Upper lobe of right lung (tissue), 1 donor: ENCODE measurements at regions not wholly inside any gene's neighbourhood (a gene's known extent, or its start where the extent isn't known, plus 50 kb on each side); places are given as distances from the start of the nearest gene placed in this dataset.

ENCODE experiments used
- ATAC-seq: fragments of 200-7000 bp; cut with Tn5 transposase; one replicate; pipeline ENCODE4 v1.9.1; 2020; ENCODE audit warnings: mild to moderate bottlenecking, moderate library complexity
- DNase-seq: peaks from one replicate; pipeline ENCODE4 v3.0.0-alpha.2; 2020
- H3K27ac ChIP-seq: fragments of 200-600 bp; one replicate; pipeline ENCODE4 v1.8.0; 2022
- H3K27me3 ChIP-seq: fragments of 200-600 bp; one replicate; pipeline ENCODE4 v1.8.0; 2022; ENCODE audit warnings: mild to moderate bottlenecking
- H3K36me3 ChIP-seq: fragments of 200-600 bp; one replicate; pipeline ENCODE4 v1.8.0; 2022
- H3K4me1 ChIP-seq: fragments of 200-600 bp; one replicate; pipeline ENCODE4 v1.8.0; 2022
- H3K4me3 ChIP-seq: fragments of 200-600 bp; one replicate; pipeline ENCODE4 v1.8.0; 2022; ENCODE audit warnings: mild to moderate bottlenecking
- H3K9me3 ChIP-seq: fragments of 200-600 bp; one replicate; pipeline ENCODE4 v1.8.0; 2022
- intact Hi-C: fragments of 100-400 bp; cut with DNase I; formaldehyde crosslinking; loops from one replicate; pipeline ENCODE4 v1.11.0; 2022
- TF ChIP-seq, protein P1 (sequence below): fragments of 200-600 bp; IDR thresholded peaks from one replicate; pipeline ENCODE4 v1.8.0; 2022; ENCODE audit warnings: antibody characterized with exemption
- donor health status: DM: no; HTN: yes; CAD: no; lungs with severe emphysema.

DNA sequence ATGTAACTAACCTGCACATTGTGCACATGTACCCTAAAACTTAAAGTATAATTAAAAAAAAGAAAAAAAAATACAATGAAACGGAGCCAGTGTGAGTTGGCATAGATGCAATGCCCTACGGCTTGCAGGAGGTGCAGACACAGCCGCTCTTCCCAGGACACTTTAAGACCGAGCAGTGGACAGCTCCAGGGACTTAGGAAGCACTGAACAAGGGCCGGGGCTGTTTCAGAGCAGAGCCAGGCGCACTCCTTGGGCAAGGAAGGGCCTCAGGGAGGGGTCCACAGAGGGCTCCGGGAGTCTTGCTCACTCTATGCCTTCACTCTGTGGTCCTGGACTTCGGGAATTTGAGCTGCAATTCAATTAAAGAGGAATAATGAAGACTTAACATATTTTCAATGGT, 355.3 kb downstream of the TCERG1L start:
- intact Hi-C loops, result no loop called here
- TF ChIP-seq, protein P1, sequence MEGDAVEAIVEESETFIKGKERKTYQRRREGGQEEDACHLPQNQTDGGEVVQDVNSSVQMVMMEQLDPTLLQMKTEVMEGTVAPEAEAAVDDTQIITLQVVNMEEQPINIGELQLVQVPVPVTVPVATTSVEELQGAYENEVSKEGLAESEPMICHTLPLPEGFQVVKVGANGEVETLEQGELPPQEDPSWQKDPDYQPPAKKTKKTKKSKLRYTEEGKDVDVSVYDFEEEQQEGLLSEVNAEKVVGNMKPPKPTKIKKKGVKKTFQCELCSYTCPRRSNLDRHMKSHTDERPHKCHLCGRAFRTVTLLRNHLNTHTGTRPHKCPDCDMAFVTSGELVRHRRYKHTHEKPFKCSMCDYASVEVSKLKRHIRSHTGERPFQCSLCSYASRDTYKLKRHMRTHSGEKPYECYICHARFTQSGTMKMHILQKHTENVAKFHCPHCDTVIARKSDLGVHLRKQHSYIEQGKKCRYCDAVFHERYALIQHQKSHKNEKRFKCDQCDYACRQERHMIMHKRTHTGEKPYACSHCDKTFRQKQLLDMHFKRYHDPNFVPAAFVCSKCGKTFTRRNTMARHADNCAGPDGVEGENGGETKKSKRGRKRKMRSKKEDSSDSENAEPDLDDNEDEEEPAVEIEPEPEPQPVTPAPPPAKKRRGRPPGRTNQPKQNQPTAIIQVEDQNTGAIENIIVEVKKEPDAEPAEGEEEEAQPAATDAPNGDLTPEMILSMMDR, result no peak

DNA sequence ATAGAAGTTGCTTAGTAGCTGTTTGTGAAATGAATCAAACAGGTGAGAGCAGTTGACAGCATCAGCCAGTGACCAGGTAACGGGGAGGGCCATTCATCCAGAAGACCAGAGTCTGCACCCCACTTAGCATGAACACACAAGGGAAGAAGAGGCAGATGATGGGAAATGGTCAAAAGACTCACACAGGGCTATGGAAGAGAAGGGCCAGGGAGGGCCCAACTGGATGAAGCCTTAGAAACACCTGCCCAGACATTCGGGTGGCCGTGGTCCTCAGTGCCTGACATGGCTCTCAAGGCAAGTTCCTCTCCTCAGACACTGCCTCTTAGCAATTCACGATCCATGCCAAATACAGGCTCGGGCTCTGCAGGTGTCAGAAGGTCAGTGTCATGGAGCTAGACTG, 354.1 kb downstream of the TCERG1L start:
- H3K27me3 ChIP-seq, result no peaks in the 10 kb centered on the region
- intact Hi-C loops, result no loop called here
- H3K36me3 ChIP-seq, result no peaks in the 10 kb centered on the region
- ATAC-seq, result no peak
- H3K27ac ChIP-seq, result no peak overlapping the region
- no peaks in the 10 kb centered on the region for H3K9me3 ChIP-seq
- TF ChIP-seq, protein P1, result no peak
- DNase-seq, result no peak
- H3K4me1 ChIP-seq, result no peaks in the 10 kb centered on the region
- no peak overlapping the region for H3K4me3 ChIP-seq

More for the DNA sequence above, 355.3 kb downstream of the TCERG1L start:
- H3K27me3 ChIP-seq, result no peaks in the 10 kb centered on the region
- H3K4me1 ChIP-seq, result no peaks in the 10 kb centered on the region
- H3K27ac ChIP-seq, result no peak overlapping the region
- DNase-seq (no peak), ATAC-seq (no peak)
- H3K4me3 ChIP-seq, result no peak overlapping the region
- H3K36me3 ChIP-seq, result no peaks in the 10 kb centered on the region
- no peaks in the 10 kb centered on the region for H3K9me3 ChIP-seq

DNA sequence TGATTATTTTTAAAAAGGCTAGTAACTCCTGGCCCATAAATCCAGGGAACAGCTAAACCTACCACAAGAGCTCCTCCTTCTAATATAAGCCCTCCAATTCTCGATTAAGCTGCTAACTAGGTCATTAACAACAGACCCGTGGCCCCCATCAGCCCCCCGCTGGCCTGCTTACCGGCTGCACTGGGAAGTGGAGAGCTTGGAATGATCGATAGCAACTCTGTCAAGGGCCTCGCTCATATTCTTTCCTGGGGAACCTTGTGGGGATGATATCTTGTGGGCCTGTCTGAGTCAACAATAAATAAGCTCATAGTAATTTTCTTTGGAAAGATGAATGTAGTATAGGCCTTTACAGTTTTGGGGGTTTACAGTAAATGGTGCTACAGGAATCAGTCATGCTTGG, 353.5 kb downstream of the TCERG1L start:
- TF ChIP-seq, protein P1, result no peak
- Histone ChIP-seq H3K36me3 (no peaks in the 10 kb centered on the region), H3K4me3 (no peak overlapping the region), H3K27me3 (no peaks in the 10 kb centered on the region), H3K27ac (no peak overlapping the region), H3K4me1 (no peaks in the 10 kb centered on the region), H3K9me3 (no peaks in the 10 kb centered on the region)
- DNase-seq (no peak), ATAC-seq (no peak)
- intact Hi-C loops, result no loop called here

DNA sequence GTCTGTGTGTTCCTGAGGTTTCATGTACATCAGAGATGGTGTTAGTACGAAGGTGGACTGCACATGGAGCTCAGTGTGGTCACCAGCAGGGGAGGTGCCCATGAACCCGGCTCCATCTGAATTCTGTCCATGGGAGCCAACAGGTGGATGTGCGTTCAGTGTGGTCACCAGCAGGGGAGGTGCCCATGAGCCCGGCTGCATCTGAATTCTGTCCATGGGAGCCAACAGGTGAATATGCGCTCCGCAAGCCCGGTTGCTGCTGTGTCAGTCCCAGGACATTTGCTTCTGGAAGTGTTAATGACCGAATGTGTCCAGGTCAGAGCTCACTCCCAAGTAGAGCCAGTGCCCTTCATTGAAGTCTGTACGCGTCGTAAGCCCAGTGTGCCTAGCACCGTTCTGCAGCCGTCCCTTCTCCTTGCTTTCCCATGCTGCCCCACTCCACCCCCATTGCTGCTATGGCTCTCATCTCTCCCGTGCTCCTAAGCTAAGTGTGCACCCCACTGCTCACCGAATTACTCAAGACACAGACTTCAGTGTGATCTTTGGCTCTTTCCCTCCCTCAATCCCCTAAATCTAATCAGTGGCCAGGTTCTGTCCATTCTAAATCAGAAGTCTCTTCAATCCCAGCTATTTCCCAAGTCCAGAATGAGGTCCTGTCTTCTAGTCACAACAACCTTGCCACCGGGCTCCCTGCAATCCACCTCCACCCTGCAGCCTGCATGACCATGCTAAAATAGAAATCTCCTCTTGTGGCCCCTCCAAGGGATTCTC, 352.4 kb downstream of the TCERG1L start:
- DNase-seq (no peak), ATAC-seq (no peak)
- H3K27me3 ChIP-seq, result no peaks in the 10 kb centered on the region
- H3K9me3 ChIP-seq, result no peaks in the 10 kb centered on the region
- intact Hi-C loops, result no loop called here
- TF ChIP-seq, protein P1, result no peak
- H3K36me3 ChIP-seq, result no peaks in the 10 kb centered on the region
- no peaks in the 10 kb centered on the region for H3K4me1 ChIP-seq
- no peak overlapping the region for H3K27ac ChIP-seq
- no peak overlapping the region for H3K4me3 ChIP-seq

DNA sequence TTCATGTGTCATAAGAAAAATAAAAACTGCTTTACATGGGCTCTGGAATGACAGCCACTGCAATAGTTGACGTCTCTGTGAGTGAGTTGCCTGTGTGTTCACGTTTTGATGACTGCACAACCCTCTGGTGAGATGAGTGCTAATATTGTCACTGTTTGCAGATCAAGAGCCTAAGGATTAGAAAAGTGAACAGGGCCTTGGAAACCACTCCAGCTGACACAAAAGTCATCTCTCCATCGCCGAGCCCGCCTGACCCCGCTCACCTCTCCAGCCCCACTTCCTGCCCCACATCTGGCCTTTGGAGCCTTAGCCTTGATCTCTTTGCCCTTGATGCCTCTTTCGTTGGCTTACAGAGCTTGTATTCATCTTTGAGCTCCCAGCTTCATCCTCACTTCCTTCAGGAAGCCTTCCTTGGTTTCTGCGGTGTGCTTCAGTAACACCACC, 351.7 kb downstream of the TCERG1L start:
- Histone ChIP-seq H3K4me3 (no peak overlapping the region), H3K4me1 (no peaks in the 10 kb centered on the region), H3K27ac (no peak overlapping the region), H3K9me3 (no peaks in the 10 kb centered on the region), H3K36me3 (no peaks in the 10 kb centered on the region), H3K27me3 (no peaks in the 10 kb centered on the region)
- DNase-seq, result no peak
- ATAC-seq, result no peak
- TF ChIP-seq, protein P1, result no peak
- intact Hi-C loops, result no loop called here

DNA sequence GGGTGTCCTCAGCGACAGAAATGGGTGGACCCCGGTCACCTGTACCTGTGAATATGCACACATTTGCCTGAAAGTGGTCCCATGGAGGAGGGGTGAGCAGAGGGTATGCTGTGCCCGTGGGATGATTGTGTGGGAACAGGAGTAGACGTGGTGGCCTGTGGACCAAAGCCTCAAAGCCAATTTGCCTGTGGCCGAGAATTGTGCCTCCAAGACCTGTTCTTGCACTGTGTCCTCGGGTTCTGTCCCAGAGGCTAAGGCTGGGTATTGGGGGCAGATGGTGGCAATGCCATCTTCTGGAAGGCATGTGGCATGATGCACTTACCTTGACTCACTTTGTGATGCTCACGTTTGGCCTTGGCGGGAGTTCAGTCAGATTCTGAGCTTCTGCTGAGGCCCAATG, 351.0 kb downstream of the TCERG1L start:
- DNase-seq, result no peak
- intact Hi-C loops, result no loop called here
- Histone ChIP-seq H3K27ac (no peak overlapping the region), H3K4me1 (no peaks in the 10 kb centered on the region), H3K9me3 (no peaks in the 10 kb centered on the region), H3K4me3 (no peak overlapping the region), H3K27me3 (no peaks in the 10 kb centered on the region), H3K36me3 (no peaks in the 10 kb centered on the region)
- TF ChIP-seq, protein P1, result no peak
- no peak for ATAC-seq
